AG09309 (cell line): ENCODE measurements at regions not wholly inside any gene's neighbourhood (a gene's known extent, or its start where the extent isn't known, plus 50 kb on each side); places are given as distances from the start of the nearest gene placed in this dataset.

ENCODE experiments used
- DNase-seq: peaks from one replicate; pipeline ENCODE4 v3.0.0-alpha.2; 2010; ENCODE audit warnings: low read depth
- H3K4me3 ChIP-seq: 2 replicates; pipeline ENCODE4 v1.5.1; 2011; ENCODE audit warnings: mild to moderate bottlenecking, low read depth, low read length, moderate library complexity; ENCODE audit not compliant: control insufficient read depth
- TF ChIP-seq, protein P1 (sequence below): IDR thresholded peaks from 2 replicates; pipeline ENCODE4 v1.5.1; 2011; ENCODE audit warnings: mild to moderate bottlenecking, low read depth, low read length, inconsistent platforms; ENCODE audit not compliant: insufficient read depth, control insufficient read depth; ENCODE audit errors: missing control alignments

- TF ChIP-seq, protein P1, sequence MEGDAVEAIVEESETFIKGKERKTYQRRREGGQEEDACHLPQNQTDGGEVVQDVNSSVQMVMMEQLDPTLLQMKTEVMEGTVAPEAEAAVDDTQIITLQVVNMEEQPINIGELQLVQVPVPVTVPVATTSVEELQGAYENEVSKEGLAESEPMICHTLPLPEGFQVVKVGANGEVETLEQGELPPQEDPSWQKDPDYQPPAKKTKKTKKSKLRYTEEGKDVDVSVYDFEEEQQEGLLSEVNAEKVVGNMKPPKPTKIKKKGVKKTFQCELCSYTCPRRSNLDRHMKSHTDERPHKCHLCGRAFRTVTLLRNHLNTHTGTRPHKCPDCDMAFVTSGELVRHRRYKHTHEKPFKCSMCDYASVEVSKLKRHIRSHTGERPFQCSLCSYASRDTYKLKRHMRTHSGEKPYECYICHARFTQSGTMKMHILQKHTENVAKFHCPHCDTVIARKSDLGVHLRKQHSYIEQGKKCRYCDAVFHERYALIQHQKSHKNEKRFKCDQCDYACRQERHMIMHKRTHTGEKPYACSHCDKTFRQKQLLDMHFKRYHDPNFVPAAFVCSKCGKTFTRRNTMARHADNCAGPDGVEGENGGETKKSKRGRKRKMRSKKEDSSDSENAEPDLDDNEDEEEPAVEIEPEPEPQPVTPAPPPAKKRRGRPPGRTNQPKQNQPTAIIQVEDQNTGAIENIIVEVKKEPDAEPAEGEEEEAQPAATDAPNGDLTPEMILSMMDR: no peak
- DNase-seq: no peak
- no peak overlapping the region for H3K4me3 ChIP-seq
Measured at GRCh38 chr11:119784421-119784820, 55.4 kb upstream of the NECTIN1 start.

DNA sequence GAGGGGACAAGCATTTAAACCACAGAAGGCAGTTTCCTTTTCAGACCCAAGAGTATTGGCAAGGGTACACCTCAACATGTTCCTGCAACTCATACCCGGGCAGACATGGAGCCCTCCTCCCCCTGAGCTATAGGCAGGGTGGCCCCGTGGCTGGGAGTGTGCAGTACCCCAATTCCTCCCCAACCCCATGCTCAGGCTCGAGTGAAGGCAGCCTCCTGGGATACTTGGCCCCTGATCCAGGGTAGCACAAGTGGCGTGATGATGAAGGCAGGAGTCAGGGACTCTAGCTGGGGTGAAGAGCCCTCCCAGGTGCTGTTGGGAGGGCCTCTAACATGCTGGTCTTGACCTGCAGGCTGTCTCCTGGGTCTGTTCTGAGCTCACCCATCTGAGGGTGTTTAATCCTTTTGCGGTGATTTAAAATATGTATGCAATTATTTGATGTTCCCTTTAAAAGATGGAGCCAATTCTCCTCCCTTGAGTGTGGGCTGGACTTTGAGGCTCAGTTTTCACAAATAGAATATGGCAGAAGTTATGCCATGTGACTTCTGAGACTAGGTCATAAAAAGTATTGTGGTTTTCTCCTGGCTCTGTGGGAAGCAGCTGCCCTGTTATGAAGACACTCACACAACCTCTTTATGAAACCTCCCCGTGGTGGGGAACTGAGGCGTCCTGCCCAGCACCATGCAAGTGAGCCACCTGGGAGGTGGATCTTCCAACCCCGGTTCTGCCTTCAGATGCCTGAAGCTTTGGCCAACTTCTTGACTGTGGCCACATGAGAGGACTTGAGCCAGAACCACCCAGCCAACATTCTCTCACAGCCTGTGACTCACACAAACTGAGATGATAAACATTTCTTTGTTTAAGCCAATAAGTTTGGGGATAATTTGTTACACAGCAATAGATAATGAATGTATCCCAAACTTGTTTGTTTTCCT lies 54.7 kb upstream of the NECTIN1 start:
- H3K4me3 ChIP-seq: no peak overlapping the region
- no peak for DNase-seq
- TF ChIP-seq, protein P1: no peak

DNA sequence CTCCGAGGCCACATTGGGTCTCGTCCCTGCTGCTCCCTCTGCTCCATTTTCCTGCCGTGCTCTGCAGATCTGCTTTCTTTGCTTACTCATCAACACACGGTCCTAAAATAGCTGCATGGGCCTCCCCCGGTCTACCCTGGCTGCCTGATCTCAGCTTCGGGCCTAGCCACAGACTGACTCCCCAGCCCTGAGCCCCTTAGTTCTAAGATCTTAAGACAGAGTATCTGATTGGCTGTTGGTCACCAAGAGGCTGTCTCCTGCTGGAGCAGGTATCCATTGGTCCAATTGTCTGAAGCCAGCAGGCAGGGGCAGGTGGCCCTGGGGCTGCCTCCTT lies 53.7 kb upstream of the NECTIN1 start:
- no peak overlapping the region for H3K4me3 ChIP-seq
- no peak for DNase-seq
- TF ChIP-seq, protein P1: no peak

DNA sequence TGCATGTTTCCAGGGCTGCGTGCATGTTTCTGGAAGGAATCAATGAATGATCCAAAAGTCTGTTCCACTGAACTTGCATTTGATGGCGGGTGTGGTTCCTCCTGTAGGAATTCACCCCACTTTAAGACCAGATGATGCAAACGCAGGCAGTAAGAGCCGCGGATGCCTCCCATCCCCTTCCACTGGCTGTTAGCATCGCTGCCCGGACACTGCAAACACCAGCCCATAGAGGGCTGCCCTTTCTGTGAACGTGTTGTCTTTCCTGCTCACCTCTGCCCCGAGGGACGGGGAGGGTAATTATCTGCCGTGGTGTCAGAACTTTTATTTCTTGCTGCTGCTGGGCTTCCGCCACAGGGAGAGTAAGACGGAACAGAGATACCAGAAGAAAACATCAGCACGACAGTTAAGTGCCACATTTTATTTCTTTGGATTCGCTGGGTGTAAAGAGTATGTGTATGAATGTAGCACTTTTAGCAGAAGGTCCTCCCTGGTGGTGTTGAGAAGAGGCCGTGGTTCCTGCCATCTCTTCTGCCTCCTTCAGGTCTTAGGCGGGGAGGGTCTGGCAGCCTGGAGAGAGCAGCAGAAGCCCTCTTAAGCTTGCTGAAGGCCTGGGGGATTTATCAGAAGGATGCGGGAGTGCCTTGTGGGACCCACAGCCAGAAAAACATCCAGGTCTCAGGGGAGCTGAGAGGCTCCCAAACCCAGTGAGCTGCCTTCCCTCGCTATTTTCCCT lies 53.2 kb upstream of the NECTIN1 start:
- no peak overlapping the region for H3K4me3 ChIP-seq

GRCh38 chr11:119780222-119780953 lies 51.4 kb upstream of the NECTIN1 start:
- no peak overlapping the region for H3K4me3 ChIP-seq
- no peak for DNase-seq
- TF ChIP-seq, protein P1: no peak

More for the DNA sequence above, 53.2 kb upstream of the NECTIN1 start:
- TF ChIP-seq, protein P1: no peak
- DNase-seq: no peak
